Testis (tissue), 2 donors: ENCODE measurements at regions not wholly inside any gene's neighbourhood (a gene's known extent, or its start where the extent isn't known, plus 50 kb on each side); places are given as distances from the start of the nearest gene placed in this dataset.

ENCODE experiments used
- DNase-seq: peaks from one replicate; pipeline ENCODE4 v3.0.0-alpha.2; 2019
- H3K27ac ChIP-seq, 2 donors: fragments of 200-600 bp; sonication (generic); one replicate each; pipeline ENCODE4 v1.5.1; 2019
- H3K27me3 ChIP-seq: fragments of 200-600 bp; sonication (generic); one replicate; pipeline ENCODE4 v1.5.1; 2019
- H3K36me3 ChIP-seq: fragments of 200-600 bp; sonication (generic); one replicate; pipeline ENCODE4 v1.5.1; 2017; ENCODE audit warnings: low read depth; ENCODE audit errors: missing control alignments
- H3K4me1 ChIP-seq: fragments of 200-600 bp; sonication (generic); one replicate; pipeline ENCODE4 v1.5.1; 2019
- H3K4me3 ChIP-seq, 2 donors: fragments of 200-600 bp; sonication (generic); one replicate each; pipeline ENCODE4 v1.5.1; 2017 to 2019
- H3K9me3 ChIP-seq: fragments of 200-600 bp; sonication (generic); one replicate; pipeline ENCODE4 v1.5.1; 2017
- POLR2A ChIP-seq: fragments of 450-650 bp; IDR thresholded peaks from one replicate; pipeline ENCODE4 v1.6.1; 2017; ENCODE audit warnings: antibody characterized with exemption, mild to moderate bottlenecking, moderate library complexity
- WGBS, 2 donors: methylation state at CpG; one replicate each; pipeline ENCODE4 v1.1.5; 2018; 5-methylcytosine and 5-hydroxymethylcytosine counted together
- intact Hi-C: fragments of 100-400 bp; cut with DNase I; formaldehyde crosslinking; loops from one replicate; pipeline ENCODE4 v1.15.1; 2023; ENCODE audit warnings: low total_unique reads
- TF ChIP-seq, protein P1 (sequence below), 3 experiments: fragments of 450-650 bp in 2 of 3; fragments of 200-600 bp in 1 of 3; sonication (generic) in 1 of 3; IDR thresholded peaks; one replicate each; pipeline ENCODE4 v1.5.1; 2016 to 2019; ENCODE audit warnings: antibody characterized with exemption in 3 of 3, mild to moderate bottlenecking in 2 of 3, moderate library complexity in 1 of 3

- H3K27ac ChIP-seq: no peak overlapping the region
- TF ChIP-seq POLR2A: no peak
- TF ChIP-seq, protein P1, sequence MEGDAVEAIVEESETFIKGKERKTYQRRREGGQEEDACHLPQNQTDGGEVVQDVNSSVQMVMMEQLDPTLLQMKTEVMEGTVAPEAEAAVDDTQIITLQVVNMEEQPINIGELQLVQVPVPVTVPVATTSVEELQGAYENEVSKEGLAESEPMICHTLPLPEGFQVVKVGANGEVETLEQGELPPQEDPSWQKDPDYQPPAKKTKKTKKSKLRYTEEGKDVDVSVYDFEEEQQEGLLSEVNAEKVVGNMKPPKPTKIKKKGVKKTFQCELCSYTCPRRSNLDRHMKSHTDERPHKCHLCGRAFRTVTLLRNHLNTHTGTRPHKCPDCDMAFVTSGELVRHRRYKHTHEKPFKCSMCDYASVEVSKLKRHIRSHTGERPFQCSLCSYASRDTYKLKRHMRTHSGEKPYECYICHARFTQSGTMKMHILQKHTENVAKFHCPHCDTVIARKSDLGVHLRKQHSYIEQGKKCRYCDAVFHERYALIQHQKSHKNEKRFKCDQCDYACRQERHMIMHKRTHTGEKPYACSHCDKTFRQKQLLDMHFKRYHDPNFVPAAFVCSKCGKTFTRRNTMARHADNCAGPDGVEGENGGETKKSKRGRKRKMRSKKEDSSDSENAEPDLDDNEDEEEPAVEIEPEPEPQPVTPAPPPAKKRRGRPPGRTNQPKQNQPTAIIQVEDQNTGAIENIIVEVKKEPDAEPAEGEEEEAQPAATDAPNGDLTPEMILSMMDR (IDR thresholded peaks at IDR 0.05): no peak
- intact Hi-C loops: no loop called here
- DNase-seq: no peak
- H3K36me3 ChIP-seq: no peaks in the 10 kb centered on the region
- no peak overlapping the region for H3K4me3 ChIP-seq
- H3K9me3 ChIP-seq: no peaks in the 10 kb centered on the region
- WGBS, 2 donors: 81 to 92% methylated on average over 2 of the region's 2 CpGs
- H3K4me1 ChIP-seq: no peaks in the 10 kb centered on the region
- H3K27me3 ChIP-seq: no peaks in the 10 kb centered on the region
These were observed 414.3 kb downstream of the KIF16B start for GRCh38 chr20:16158976-16159286.

- WGBS, 2 donors: 69 to 71% methylated on average over 11 of the region's 11 CpGs
- Histone ChIP-seq H3K27me3 (no peaks in the 10 kb centered on the region), H3K9me3 (no peaks in the 10 kb centered on the region), H3K4me3 (no peak overlapping the region), H3K4me1 (no peaks in the 10 kb centered on the region), H3K36me3 (no peaks in the 10 kb centered on the region), H3K27ac (no peak overlapping the region)
- TF ChIP-seq POLR2A: no peak
- TF ChIP-seq, protein P1 (IDR thresholded peaks at IDR 0.05): no peak
- intact Hi-C loops: no loop called here
- DNase-seq: no peak
These were observed 414.9 kb downstream of the KIF16B start for GRCh38 chr20:16158090-16158975.

- WGBS, 2 donors: 96 to 97% methylated on average over 2 of the region's 2 CpGs
- no peak for DNase-seq
- no peaks in the 10 kb centered on the region for H3K27me3 ChIP-seq
These were observed 425.3 kb downstream of the KIF16B start for GRCh38 chr20:16147916-16148315.

DNA sequence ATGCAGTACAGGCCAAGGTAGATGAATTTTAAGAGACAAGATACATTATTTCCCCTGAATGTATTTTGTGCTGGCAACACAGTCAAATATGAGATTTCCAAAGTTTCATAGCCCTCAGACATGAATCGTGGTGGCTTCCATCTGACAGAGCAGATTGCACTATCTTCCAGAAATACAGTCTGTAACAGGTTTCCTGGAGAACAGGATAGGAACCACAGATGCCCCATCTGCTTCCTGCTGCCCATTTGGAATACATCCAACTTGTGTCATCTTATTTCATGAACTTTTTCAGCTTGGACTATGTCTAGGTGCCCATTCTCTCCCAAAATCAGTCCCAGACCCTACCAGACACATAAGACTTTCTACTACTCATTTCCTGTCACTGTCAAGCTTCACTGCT lies 426.0 kb downstream of the KIF16B start:
- TF ChIP-seq, protein P1 (IDR thresholded peaks at IDR 0.05): no peak
- no peak for TF ChIP-seq POLR2A
- intact Hi-C loops: no loop called here
- Histone ChIP-seq H3K4me1 (no peaks in the 10 kb centered on the region), H3K27me3 (no peaks in the 10 kb centered on the region), H3K9me3 (no peaks in the 10 kb centered on the region), H3K27ac (no peak overlapping the region), H3K4me3 (no peak overlapping the region), H3K36me3 (no peaks in the 10 kb centered on the region)
- no peak for DNase-seq
- 74 to 85% methylated on average over 1 of the region's 1 CpG for WGBS, 2 donors

More at GRCh38 chr20:16147916-16148315, 425.3 kb downstream of the KIF16B start:
- intact Hi-C loops: no loop called here
- Histone ChIP-seq H3K9me3 (no peaks in the 10 kb centered on the region), H3K4me3 (no peak overlapping the region), H3K27ac (no peak overlapping the region), H3K36me3 (no peaks in the 10 kb centered on the region), H3K4me1 (no peaks in the 10 kb centered on the region)
- no peak for TF ChIP-seq POLR2A
- TF ChIP-seq, protein P1 (IDR thresholded peaks at IDR 0.05): no peak

DNA sequence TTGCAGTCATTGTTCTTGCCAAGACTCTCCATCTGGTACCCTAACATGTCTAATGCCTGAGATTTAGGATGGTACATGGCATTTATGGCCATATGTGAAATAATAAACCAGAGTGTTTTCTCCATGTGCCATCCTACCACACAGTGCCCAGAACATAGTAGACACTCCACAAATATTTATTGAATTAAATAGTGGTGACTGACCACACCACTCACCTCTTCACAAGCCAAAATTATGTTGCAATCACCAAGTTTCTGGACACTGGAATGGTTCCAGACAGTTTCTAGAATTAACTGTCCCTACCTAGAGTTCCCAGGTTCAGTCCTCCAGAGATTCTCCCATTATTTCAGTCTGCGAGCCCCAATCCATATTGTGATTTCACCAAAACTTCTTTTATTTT lies 427.3 kb downstream of the KIF16B start:
- H3K4me3 ChIP-seq: no peak overlapping the region
- H3K27me3 ChIP-seq: no peaks in the 10 kb centered on the region
- intact Hi-C loops: no loop called here
- no peak overlapping the region for H3K27ac ChIP-seq
- H3K9me3 ChIP-seq: no peaks in the 10 kb centered on the region
- no peak for DNase-seq
- TF ChIP-seq POLR2A: no peak
- TF ChIP-seq, protein P1 (IDR thresholded peaks at IDR 0.05): no peak
- no peaks in the 10 kb centered on the region for H3K36me3 ChIP-seq
- no peaks in the 10 kb centered on the region for H3K4me1 ChIP-seq
- 93 to 98% methylated on average over 1 of the region's 1 CpG for WGBS, 2 donors
